K562 (cell line): ENCODE measurements at regions not wholly inside any gene's neighbourhood (a gene's known extent, or its start where the extent isn't known, plus 50 kb on each side); places are given as distances from the start of the nearest gene placed in this dataset.
A peak's percentile ranks its signal among the peaks of the same experiment; 100 is the strongest.

Experiments
- CCNT2 ChIP-seq: IDR thresholded peaks from 2 replicates; pipeline ENCODE4 v1.6.1; 2011; ENCODE audit warnings: borderline replicate concordance, low read depth, mild to moderate bottlenecking, moderate library complexity, mixed read lengths, low read length; ENCODE audit not compliant: insufficient read length; ENCODE audit errors: extremely low read depth
- FOXA1 ChIP-seq: fragments of 450-650 bp; IDR thresholded peaks from 2 replicates; pipeline ENCODE4 v1.6.1; 2016; ENCODE audit warnings: mild to moderate bottlenecking, borderline replicate concordance
- FOXK2 ChIP-seq, 2 experiments: fragments of 450-650 bp; IDR thresholded peaks in 1 of 2; conservative IDR thresholded peaks in 1 of 2; 2 replicates each; pipeline ENCODE4 v1.6.1; 2016; ENCODE audit warnings: low read depth in 2 of 2, mild to moderate bottlenecking in 1 of 2
- HCFC1 ChIP-seq: IDR thresholded peaks from 2 replicates; pipeline ENCODE4 v1.6.1; 2012; ENCODE audit warnings: low read depth, low read length, improper control_type of control experiment
- HDAC3 ChIP-seq: fragments of 450-650 bp; IDR thresholded peaks from 2 replicates; pipeline ENCODE4 v1.6.1; 2018; ENCODE audit warnings: borderline replicate concordance, mild to moderate bottlenecking, moderate library complexity; ENCODE audit not compliant: partially characterized antibody
- HDAC6 ChIP-seq: IDR thresholded peaks from 2 replicates; pipeline ENCODE4 v1.6.1; 2012; ENCODE audit warnings: low read depth, mild to moderate bottlenecking, control low read depth, inconsistent platforms, low read length, moderate library complexity
- MAFF ChIP-seq: IDR thresholded peaks from 2 replicates; pipeline ENCODE4 v1.6.1; 2012; ENCODE audit warnings: low read length, improper control_type of control experiment
- NFE2L1 ChIP-seq: fragments of 450-650 bp; IDR thresholded peaks from 2 replicates; pipeline ENCODE4 v1.6.1; 2016; ENCODE audit warnings: missing genetic modification characterization, low read depth, mild to moderate bottlenecking, missing compliant biosample characterization, moderate library complexity, borderline replicate concordance
- NR2C1 ChIP-seq, 2 experiments: fragments of 450-650 bp; IDR thresholded peaks; 2 replicates each; pipeline ENCODE4 v1.6.1; 2017; ENCODE audit warnings: mild to moderate bottlenecking in 2 of 2, antibody characterized with exemption in 1 of 2, inconsistent platforms in 1 of 2, missing compliant biosample characterization in 1 of 2, missing genetic modification characterization in 1 of 2
- RBM15 ChIP-seq: fragments of 200-400 bp; formaldehyde crosslinking; IDR thresholded peaks from 2 replicates; pipeline ENCODE4 v1.6.1; 2018; ENCODE audit warnings: mild to moderate bottlenecking, low read length, moderate library complexity; ENCODE audit not compliant: insufficient read depth
- SAP30 ChIP-seq: fragments of 200-600 bp; sonication (generic); IDR thresholded peaks from 2 replicates; pipeline ENCODE4 v1.6.1; 2012; ENCODE audit warnings: borderline replicate concordance, low read depth, mild to moderate bottlenecking, moderate library complexity, low read length, control low read depth, inconsistent platforms; ENCODE audit not compliant: insufficient read depth, poor library complexity, severe bottlenecking
- SRSF3 ChIP-seq: fragments of 200-400 bp; formaldehyde crosslinking; IDR thresholded peaks from 2 replicates; pipeline ENCODE4 v1.6.1; 2016; ENCODE audit warnings: mild to moderate bottlenecking, low read length, moderate library complexity; ENCODE audit not compliant: insufficient read depth
- TOE1 ChIP-seq, 2 experiments: fragments of 450-650 bp in 1 of 2; sonication (generic) in 1 of 2; formaldehyde crosslinking in 1 of 2; IDR thresholded peaks; 2 replicates each; pipeline versions ENCODE4 v1.7.1 to v1.8.0; 2016 to 2022; ENCODE audit warnings: borderline replicate concordance in 2 of 2, mild to moderate bottlenecking in 2 of 2, antibody characterized with exemption in 1 of 2, inconsistent platforms in 1 of 2, low read depth in 1 of 2, missing genetic modification reagents in 1 of 2, moderate library complexity in 1 of 2
- ZNF263 ChIP-seq: sonication (generic); formaldehyde crosslinking; IDR thresholded peaks from 2 replicates; pipeline ENCODE4 v1.8.0; 2022; ENCODE audit warnings: mild to moderate bottlenecking, missing genetic modification reagents, borderline replicate concordance
- TF ChIP-seq, protein P1 (sequence below): fragments of 200-800 bp; sonication (Bioruptor generic); IDR thresholded peaks from 2 replicates; pipeline ENCODE4 v1.6.1; 2017; ENCODE audit warnings: missing genetic modification characterization, missing compliant biosample characterization
- TF ChIP-seq, protein P2 (sequence below): fragments of 200-800 bp; sonication (Bioruptor generic); IDR thresholded peaks from 2 replicates; pipeline ENCODE4 v1.6.1; 2016; ENCODE audit warnings: missing genetic modification characterization, missing compliant biosample characterization
- TF ChIP-seq, protein P3 (sequence below): sonication (generic); formaldehyde crosslinking; IDR thresholded peaks from 2 replicates; pipeline ENCODE4 v1.5.0; 2020; ENCODE audit warnings: missing genetic modification reagents

- TF ChIP-seq NFE2L1 (tag) (no peak), SRSF3 (no peak), TOE1 (IDR thresholded peaks at IDR 0.05; ENCODE audit: borderline replicate concordance) (no peak), TOE1 (CRISPR knock-in tag; IDR thresholded peaks at IDR 0.05; ENCODE audit: borderline replicate concordance, low read depth) (no peak), ZNF263 (no peak), RBM15 (no peak), HCFC1 (no peak), SAP30 (no peak), HDAC6 (no peak), NR2C1 (IDR thresholded peaks at IDR 0.05) (no peak), NR2C1 (tag; IDR thresholded peaks at IDR 0.05) (no peak), FOXA1 (no peak), HDAC3 (no peak), FOXK2 (conservative IDR thresholded peaks at IDR 0.05 in 1 of 2, IDR thresholded peaks at IDR 0.05 in 1 of 2; ENCODE audit: low read depth in 2 of 2) (no peak), CCNT2 (no peak), MAFF (no peak)
- TF ChIP-seq, protein P1, sequence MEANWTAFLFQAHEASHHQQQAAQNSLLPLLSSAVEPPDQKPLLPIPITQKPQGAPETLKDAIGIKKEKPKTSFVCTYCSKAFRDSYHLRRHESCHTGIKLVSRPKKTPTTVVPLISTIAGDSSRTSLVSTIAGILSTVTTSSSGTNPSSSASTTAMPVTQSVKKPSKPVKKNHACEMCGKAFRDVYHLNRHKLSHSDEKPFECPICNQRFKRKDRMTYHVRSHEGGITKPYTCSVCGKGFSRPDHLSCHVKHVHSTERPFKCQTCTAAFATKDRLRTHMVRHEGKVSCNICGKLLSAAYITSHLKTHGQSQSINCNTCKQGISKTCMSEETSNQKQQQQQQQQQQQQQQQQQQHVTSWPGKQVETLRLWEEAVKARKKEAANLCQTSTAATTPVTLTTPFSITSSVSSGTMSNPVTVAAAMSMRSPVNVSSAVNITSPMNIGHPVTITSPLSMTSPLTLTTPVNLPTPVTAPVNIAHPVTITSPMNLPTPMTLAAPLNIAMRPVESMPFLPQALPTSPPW (CRISPR knock-in tag): no peak
- TF ChIP-seq, protein P2, sequence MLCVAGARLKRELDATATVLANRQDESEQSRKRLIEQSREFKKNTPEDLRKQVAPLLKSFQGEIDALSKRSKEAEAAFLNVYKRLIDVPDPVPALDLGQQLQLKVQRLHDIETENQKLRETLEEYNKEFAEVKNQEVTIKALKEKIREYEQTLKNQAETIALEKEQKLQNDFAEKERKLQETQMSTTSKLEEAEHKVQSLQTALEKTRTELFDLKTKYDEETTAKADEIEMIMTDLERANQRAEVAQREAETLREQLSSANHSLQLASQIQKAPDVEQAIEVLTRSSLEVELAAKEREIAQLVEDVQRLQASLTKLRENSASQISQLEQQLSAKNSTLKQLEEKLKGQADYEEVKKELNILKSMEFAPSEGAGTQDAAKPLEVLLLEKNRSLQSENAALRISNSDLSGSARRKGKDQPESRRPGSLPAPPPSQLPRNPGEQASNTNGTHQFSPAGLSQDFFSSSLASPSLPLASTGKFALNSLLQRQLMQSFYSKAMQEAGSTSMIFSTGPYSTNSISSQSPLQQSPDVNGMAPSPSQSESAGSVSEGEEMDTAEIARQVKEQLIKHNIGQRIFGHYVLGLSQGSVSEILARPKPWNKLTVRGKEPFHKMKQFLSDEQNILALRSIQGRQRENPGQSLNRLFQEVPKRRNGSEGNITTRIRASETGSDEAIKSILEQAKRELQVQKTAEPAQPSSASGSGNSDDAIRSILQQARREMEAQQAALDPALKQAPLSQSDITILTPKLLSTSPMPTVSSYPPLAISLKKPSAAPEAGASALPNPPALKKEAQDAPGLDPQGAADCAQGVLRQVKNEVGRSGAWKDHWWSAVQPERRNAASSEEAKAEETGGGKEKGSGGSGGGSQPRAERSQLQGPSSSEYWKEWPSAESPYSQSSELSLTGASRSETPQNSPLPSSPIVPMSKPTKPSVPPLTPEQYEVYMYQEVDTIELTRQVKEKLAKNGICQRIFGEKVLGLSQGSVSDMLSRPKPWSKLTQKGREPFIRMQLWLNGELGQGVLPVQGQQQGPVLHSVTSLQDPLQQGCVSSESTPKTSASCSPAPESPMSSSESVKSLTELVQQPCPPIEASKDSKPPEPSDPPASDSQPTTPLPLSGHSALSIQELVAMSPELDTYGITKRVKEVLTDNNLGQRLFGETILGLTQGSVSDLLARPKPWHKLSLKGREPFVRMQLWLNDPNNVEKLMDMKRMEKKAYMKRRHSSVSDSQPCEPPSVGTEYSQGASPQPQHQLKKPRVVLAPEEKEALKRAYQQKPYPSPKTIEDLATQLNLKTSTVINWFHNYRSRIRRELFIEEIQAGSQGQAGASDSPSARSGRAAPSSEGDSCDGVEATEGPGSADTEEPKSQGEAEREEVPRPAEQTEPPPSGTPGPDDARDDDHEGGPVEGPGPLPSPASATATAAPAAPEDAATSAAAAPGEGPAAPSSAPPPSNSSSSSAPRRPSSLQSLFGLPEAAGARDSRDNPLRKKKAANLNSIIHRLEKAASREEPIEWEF (CRISPR knock-in tag): no peak
- TF ChIP-seq, protein P3, sequence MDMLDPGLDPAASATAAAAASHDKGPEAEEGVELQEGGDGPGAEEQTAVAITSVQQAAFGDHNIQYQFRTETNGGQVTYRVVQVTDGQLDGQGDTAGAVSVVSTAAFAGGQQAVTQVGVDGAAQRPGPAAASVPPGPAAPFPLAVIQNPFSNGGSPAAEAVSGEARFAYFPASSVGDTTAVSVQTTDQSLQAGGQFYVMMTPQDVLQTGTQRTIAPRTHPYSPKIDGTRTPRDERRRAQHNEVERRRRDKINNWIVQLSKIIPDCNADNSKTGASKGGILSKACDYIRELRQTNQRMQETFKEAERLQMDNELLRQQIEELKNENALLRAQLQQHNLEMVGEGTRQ (CRISPR knock-in tag): peak; percentile 28; the same call in 1 of the 2 replicates
Measured at GRCh38 chr4:108270466-108271450, 102.0 kb upstream of the LEF1 start (continued).
